ENCODE measurements at regions not wholly inside any gene's neighbourhood (a gene's known extent, or its start where the extent isn't known, plus 50 kb on each side); places are given as distances from the start of the nearest gene placed in this dataset.
"Not testable (repeated sequence)": the region's sequence is repeated elsewhere in the genome, so short reads cannot be mapped to it uniquely, and the experiment has no call there.

GRCh38 chr13:83780227-83780626 lies 102.0 kb downstream of the SLITRK1 start:
- Histone ChIP-seq H3K9me3 (ENCODE audit: control insufficient read depth, low read length) (peaks cover 11% of the 10 kb centered on the region), H3K27me3 (replicated peaks; ENCODE audit: control insufficient read depth, insufficient read depth, low read length) (no peaks in the 10 kb centered on the region), H3K4me1 (ENCODE audit: control insufficient read depth, insufficient read depth, low read length) (no peaks in the 10 kb centered on the region), H3K9ac (ENCODE audit: low read length) (no peak overlapping the region), H3K4me3 (ENCODE audit: low read length) (no peak overlapping the region), H3K36me3 (ENCODE audit: control insufficient read depth, insufficient read depth, low read length, severe bottlenecking) (no peaks in the 10 kb centered on the region)
- DNase-seq (ENCODE audit: low read depth) = peak; percentile 25

GRCh38 chr13:83773961-83774360 lies 108.3 kb downstream of the SLITRK1 start:
- no peak overlapping the region for H3K9ac ChIP-seq (ENCODE audit: low read length)
- H3K36me3 ChIP-seq (ENCODE audit: control insufficient read depth, insufficient read depth, low read length, severe bottlenecking) = no peaks in the 10 kb centered on the region
- H3K27me3 ChIP-seq (replicated peaks; ENCODE audit: control insufficient read depth, insufficient read depth, low read length) = no peaks in the 10 kb centered on the region
- H3K4me1 ChIP-seq (ENCODE audit: control insufficient read depth, insufficient read depth, low read length) = no peaks in the 10 kb centered on the region
- DNase-seq (ENCODE audit: low read depth) = peak; percentile 47
- H3K9me3 ChIP-seq (ENCODE audit: control insufficient read depth, low read length) = no peaks in the 10 kb centered on the region
- H3K4me3 ChIP-seq (ENCODE audit: low read length) = no peak overlapping the region

GRCh38 chr13:83765796-83766195 lies 116.5 kb downstream of the SLITRK1 start:
- no peak overlapping the region for H3K4me3 ChIP-seq (ENCODE audit: low read length)
- no peaks in the 10 kb centered on the region for H3K36me3 ChIP-seq (ENCODE audit: control insufficient read depth, insufficient read depth, low read length, severe bottlenecking)
- DNase-seq (ENCODE audit: low read depth) = no peak
- H3K4me1 ChIP-seq (ENCODE audit: control insufficient read depth, insufficient read depth, low read length) = no peaks in the 10 kb centered on the region
- no peaks in the 10 kb centered on the region for H3K27me3 ChIP-seq (replicated peaks; ENCODE audit: control insufficient read depth, insufficient read depth, low read length)
- no peaks in the 10 kb centered on the region for H3K9me3 ChIP-seq (ENCODE audit: control insufficient read depth, low read length)
- H3K9ac ChIP-seq (ENCODE audit: low read length) = no peak overlapping the region

GRCh38 chr13:83761631-83762030 lies 120.6 kb downstream of the SLITRK1 start:
- H3K36me3 ChIP-seq (ENCODE audit: control insufficient read depth, insufficient read depth, low read length, severe bottlenecking) = no peaks in the 10 kb centered on the region
- DNase-seq (ENCODE audit: low read depth) = no peak
- no peaks in the 10 kb centered on the region for H3K4me1 ChIP-seq (ENCODE audit: control insufficient read depth, insufficient read depth, low read length)
- no peak overlapping the region for H3K9ac ChIP-seq (ENCODE audit: low read length)
- no peak overlapping the region for H3K4me3 ChIP-seq (ENCODE audit: low read length)
- no peaks in the 10 kb centered on the region for H3K9me3 ChIP-seq (ENCODE audit: control insufficient read depth, low read length)
- no peaks in the 10 kb centered on the region for H3K27me3 ChIP-seq (replicated peaks; ENCODE audit: control insufficient read depth, insufficient read depth, low read length)

GRCh38 chr13:83755210-83755609 lies 127.1 kb downstream of the SLITRK1 start:
- not testable (repeated sequence) for H3K4me1 ChIP-seq (ENCODE audit: control insufficient read depth, insufficient read depth, low read length); H3K27me3 ChIP-seq (replicated peaks; ENCODE audit: control insufficient read depth, insufficient read depth, low read length)

GRCh38 chr13:83753912-83754624 lies 128.2 kb downstream of the SLITRK1 start:
- peak; percentile 37 for DNase-seq (ENCODE audit: low read depth)
- H3K36me3 ChIP-seq (ENCODE audit: control insufficient read depth, insufficient read depth, low read length, severe bottlenecking) = no peaks in the 10 kb centered on the region
- no peak overlapping the region for H3K4me3 ChIP-seq (ENCODE audit: low read length)
- no peak overlapping the region for H3K9ac ChIP-seq (ENCODE audit: low read length)
- peaks cover 7% of the 10 kb centered on the region for H3K9me3 ChIP-seq (ENCODE audit: control insufficient read depth, low read length)
- no peaks in the 10 kb centered on the region for H3K27me3 ChIP-seq (replicated peaks; ENCODE audit: control insufficient read depth, insufficient read depth, low read length)
- peaks cover 8% of the 10 kb centered on the region for H3K4me1 ChIP-seq (ENCODE audit: control insufficient read depth, insufficient read depth, low read length)

More at GRCh38 chr13:83755210-83755609, 127.1 kb downstream of the SLITRK1 start:
- H3K9me3 ChIP-seq (ENCODE audit: control insufficient read depth, low read length); DNase-seq (ENCODE audit: low read depth); H3K4me3 ChIP-seq (ENCODE audit: low read length); H3K36me3 ChIP-seq (ENCODE audit: control insufficient read depth, insufficient read depth, low read length, severe bottlenecking); H3K9ac ChIP-seq (ENCODE audit: low read length): not testable (repeated sequence)

GRCh38 chr13:83752141-83752540 lies 130.1 kb downstream of the SLITRK1 start:
- peaks cover 8% of the 10 kb centered on the region for H3K4me1 ChIP-seq (ENCODE audit: control insufficient read depth, insufficient read depth, low read length)
- no peaks in the 10 kb centered on the region for H3K36me3 ChIP-seq (ENCODE audit: control insufficient read depth, insufficient read depth, low read length, severe bottlenecking)
- H3K9ac ChIP-seq (ENCODE audit: low read length) = no peak overlapping the region
- peak; percentile 38 for DNase-seq (ENCODE audit: low read depth)
- no peaks in the 10 kb centered on the region for H3K27me3 ChIP-seq (replicated peaks; ENCODE audit: control insufficient read depth, insufficient read depth, low read length)
- H3K9me3 ChIP-seq (ENCODE audit: control insufficient read depth, low read length) = peaks cover 7% of the 10 kb centered on the region
- H3K4me3 ChIP-seq (ENCODE audit: low read length) = no peak overlapping the region

GRCh38 chr13:83740622-83741021 lies 141.7 kb downstream of the SLITRK1 start:
- Histone ChIP-seq H3K4me3 (ENCODE audit: low read length) (no peak overlapping the region), H3K9ac (ENCODE audit: low read length) (no peak overlapping the region), H3K36me3 (ENCODE audit: control insufficient read depth, insufficient read depth, low read length, severe bottlenecking) (no peaks in the 10 kb centered on the region), H3K9me3 (ENCODE audit: control insufficient read depth, low read length) (no peaks in the 10 kb centered on the region), H3K27me3 (replicated peaks; ENCODE audit: control insufficient read depth, insufficient read depth, low read length) (no peaks in the 10 kb centered on the region), H3K4me1 (ENCODE audit: control insufficient read depth, insufficient read depth, low read length) (no peaks in the 10 kb centered on the region)
- no peak for DNase-seq (ENCODE audit: low read depth)

GRCh38 chr13:83738407-83738806 lies 143.9 kb downstream of the SLITRK1 start:
- Histone ChIP-seq H3K4me1 (ENCODE audit: control insufficient read depth, insufficient read depth, low read length) (no peaks in the 10 kb centered on the region), H3K9me3 (ENCODE audit: control insufficient read depth, low read length) (no peaks in the 10 kb centered on the region), H3K4me3 (ENCODE audit: low read length) (no peak overlapping the region), H3K36me3 (ENCODE audit: control insufficient read depth, insufficient read depth, low read length, severe bottlenecking) (no peaks in the 10 kb centered on the region), H3K9ac (ENCODE audit: low read length) (no peak overlapping the region), H3K27me3 (replicated peaks; ENCODE audit: control insufficient read depth, insufficient read depth, low read length) (no peaks in the 10 kb centered on the region)
- no peak for DNase-seq (ENCODE audit: low read depth)

- no peak for DNase-seq (ENCODE audit: low read depth)
- Histone ChIP-seq H3K36me3 (ENCODE audit: control insufficient read depth, insufficient read depth, low read length, severe bottlenecking) (no peaks in the 10 kb centered on the region), H3K9me3 (ENCODE audit: control insufficient read depth, low read length) (no peaks in the 10 kb centered on the region), H3K27me3 (replicated peaks; ENCODE audit: control insufficient read depth, insufficient read depth, low read length) (no peaks in the 10 kb centered on the region), H3K4me3 (ENCODE audit: low read length) (no peak overlapping the region), H3K4me1 (ENCODE audit: control insufficient read depth, insufficient read depth, low read length) (no peaks in the 10 kb centered on the region), H3K9ac (ENCODE audit: low read length) (no peak overlapping the region)
Observed at GRCh38 chr13:83733293-83733692, 149.0 kb downstream of the SLITRK1 start.

- Histone ChIP-seq H3K4me3 (ENCODE audit: low read length) (no peak overlapping the region), H3K9me3 (ENCODE audit: control insufficient read depth, low read length) (no peaks in the 10 kb centered on the region), H3K36me3 (ENCODE audit: control insufficient read depth, insufficient read depth, low read length, severe bottlenecking) (no peaks in the 10 kb centered on the region), H3K9ac (ENCODE audit: low read length) (no peak overlapping the region), H3K4me1 (ENCODE audit: control insufficient read depth, insufficient read depth, low read length) (no peaks in the 10 kb centered on the region), H3K27me3 (replicated peaks; ENCODE audit: control insufficient read depth, insufficient read depth, low read length) (no peaks in the 10 kb centered on the region)
- DNase-seq (ENCODE audit: low read depth) = no peak
Observed at GRCh38 chr13:83732755-83733154, 149.5 kb downstream of the SLITRK1 start.

GRCh38 chr13:83731113-83731512 lies 151.2 kb downstream of the SLITRK1 start:
- no peaks in the 10 kb centered on the region for H3K27me3 ChIP-seq (replicated peaks; ENCODE audit: control insufficient read depth, insufficient read depth, low read length)
- DNase-seq (ENCODE audit: low read depth) = no peak
- no peaks in the 10 kb centered on the region for H3K9me3 ChIP-seq (ENCODE audit: control insufficient read depth, low read length)
- no peak overlapping the region for H3K9ac ChIP-seq (ENCODE audit: low read length)
- H3K4me1 ChIP-seq (ENCODE audit: control insufficient read depth, insufficient read depth, low read length) = no peaks in the 10 kb centered on the region
- no peaks in the 10 kb centered on the region for H3K36me3 ChIP-seq (ENCODE audit: control insufficient read depth, insufficient read depth, low read length, severe bottlenecking)
- no peak overlapping the region for H3K4me3 ChIP-seq (ENCODE audit: low read length)
